ENCODE measurements at regions not wholly inside any gene's neighbourhood (a gene's known extent, or its start where the extent isn't known, plus 50 kb on each side); places are given as distances from the start of the nearest gene placed in this dataset.
"Not testable (repeated sequence)": the region's sequence is repeated elsewhere in the genome, so short reads cannot be mapped to it uniquely, and the experiment has no call there.

- DNase-seq, result not testable (repeated sequence)
Measured at GRCh38 chr5:145446875-145447274, 388.3 kb downstream of the PRELID2 start.

- DNase-seq, result no peak
Measured at GRCh38 chr5:145446412-145446811, 388.7 kb downstream of the PRELID2 start.

- DNase-seq, result no peak
Measured at GRCh38 chr5:145445027-145445426, 390.1 kb downstream of the PRELID2 start.

- DNase-seq, result no peak
Measured at GRCh38 chr5:145443964-145444363, 391.2 kb downstream of the PRELID2 start.

GRCh38 chr5:145443366-145443765 is 391.8 kb downstream of the PRELID2 start:
- DNase-seq, result no peak

- DNase-seq, result not testable (repeated sequence)
Measured at GRCh38 chr5:145442661-145443060, 392.5 kb downstream of the PRELID2 start.

- DNase-seq, result no peak
Measured at GRCh38 chr5:145441228-145441627, 393.9 kb downstream of the PRELID2 start.

- no peak for DNase-seq
Measured at GRCh38 chr5:145437627-145438026, 397.5 kb downstream of the PRELID2 start.

- no peak for DNase-seq
Measured at GRCh38 chr5:145433077-145433476, 402.1 kb downstream of the PRELID2 start.

- no peak for DNase-seq
Measured at GRCh38 chr5:145429170-145429569, 406.0 kb downstream of the PRELID2 start.

- no peak for DNase-seq
Measured at GRCh38 chr5:145408048-145408341, 427.1 kb downstream of the PRELID2 start.

GRCh38 chr5:145407300-145408047 is 427.7 kb downstream of the PRELID2 start:
- no peak for DNase-seq

GRCh38 chr5:145403992-145404391 is 431.1 kb downstream of the PRELID2 start:
- DNase-seq, result no peak

GRCh38 chr5:145396888-145397287 is 438.3 kb downstream of the PRELID2 start:
- no peak for DNase-seq

GRCh38 chr5:145395151-145395550 is 440.0 kb downstream of the PRELID2 start:
- not testable (repeated sequence) for DNase-seq

- no peak for DNase-seq
Measured at GRCh38 chr5:145393426-145393825, 441.7 kb downstream of the PRELID2 start.

GRCh38 chr5:145389047-145389446 is 446.1 kb downstream of the PRELID2 start:
- no peak for DNase-seq

GRCh38 chr5:145385276-145385675 is 449.9 kb downstream of the PRELID2 start:
- no peak for DNase-seq

GRCh38 chr5:145378226-145378625 is 456.9 kb downstream of the PRELID2 start:
- DNase-seq, result no peak

- DNase-seq, result no peak
Measured at GRCh38 chr5:145375521-145375920, 459.6 kb downstream of the PRELID2 start.

- no peak for DNase-seq
Measured at GRCh38 chr5:145365464-145365863, 469.7 kb downstream of the PRELID2 start.

GRCh38 chr5:145362266-145362665 is 472.9 kb downstream of the PRELID2 start:
- peak; percentile 90 for DNase-seq

GRCh38 chr5:145360936-145361335 is 474.2 kb downstream of the PRELID2 start:
- peak; percentile 55 for DNase-seq

- DNase-seq, result peak; percentile 84
Measured at GRCh38 chr5:145350513-145350912, 484.6 kb downstream of the PRELID2 start.

- peak; percentile 54 for DNase-seq
Measured at GRCh38 chr5:145347026-145347616, 488.0 kb downstream of the PRELID2 start.
